ENCODE measurements at regions not wholly inside any gene's neighbourhood (a gene's known extent, or its start where the extent isn't known, plus 50 kb on each side); places are given as distances from the start of the nearest gene placed in this dataset.

- H2BK120ac ChIP-seq (ENCODE audit: insufficient read depth, low read length, poor library complexity): no peak overlapping the region
- H3K36me3 ChIP-seq (ENCODE audit: control insufficient read depth in 1 of 2, insufficient read depth in 2 of 2, low read length in 2 of 2): no peaks in the 10 kb centered on the region
- H3K4ac ChIP-seq (ENCODE audit: low read depth, low read length): no peak overlapping the region
- no peak overlapping the region for H4K91ac ChIP-seq (ENCODE audit: low read depth, low read length)
- H2BK5ac ChIP-seq (ENCODE audit: low read depth, low read length, poor library complexity): no peak overlapping the region
- no peak overlapping the region for H3K4me2 ChIP-seq (ENCODE audit: low read length)
- H3K14ac ChIP-seq (ENCODE audit: low read length): no peak overlapping the region
- H4K12ac ChIP-seq (ENCODE audit: low read depth, low read length): no peak overlapping the region
- H3K27ac ChIP-seq (ENCODE audit: low read depth, low read length): no peak overlapping the region
- no peak overlapping the region for H2BK12ac ChIP-seq (ENCODE audit: low read length)
- H3K79me2 ChIP-seq (ENCODE audit: control insufficient read depth, insufficient read depth, low read length, poor library complexity): no peaks in the 10 kb centered on the region
- DNase-seq: no peak
- WGBS (ENCODE audit: extremely low coverage, insufficient coverage, insufficient read length): no CpG with 5 or more reads among the region's 5 CpGs
- no peak overlapping the region for H3K18ac ChIP-seq (ENCODE audit: low read length)
- H3K23ac ChIP-seq (ENCODE audit: low read length): no peak overlapping the region
- H3K4me3 ChIP-seq (ENCODE audit: low read depth, low read length): no peak overlapping the region
- no peak overlapping the region for H3K9ac ChIP-seq (ENCODE audit: low read length)
- H3K27me3 ChIP-seq (ENCODE audit: insufficient read depth, low read length): no peaks in the 10 kb centered on the region
- no peaks in the 10 kb centered on the region for H3K4me1 ChIP-seq (ENCODE audit: control insufficient read depth in 1 of 2, insufficient read depth in 2 of 2, low read length in 2 of 2)
- H2AFZ ChIP-seq (ENCODE audit: insufficient read depth, low read length, poor library complexity): no peak overlapping the region
- no peak overlapping the region for H4K8ac ChIP-seq (ENCODE audit: low read depth, low read length)
- H3K9me3 ChIP-seq (ENCODE audit: insufficient read depth, low read depth, low read length): no peaks in the 10 kb centered on the region
- no peak overlapping the region for H2AK5ac ChIP-seq (ENCODE audit: low read length)
- no peaks in the 10 kb centered on the region for H3K79me1 ChIP-seq (ENCODE audit: low read length)
Measured at GRCh38 chr17:15145621-15146020, 119.5 kb downstream of the PMP22 start.

DNA sequence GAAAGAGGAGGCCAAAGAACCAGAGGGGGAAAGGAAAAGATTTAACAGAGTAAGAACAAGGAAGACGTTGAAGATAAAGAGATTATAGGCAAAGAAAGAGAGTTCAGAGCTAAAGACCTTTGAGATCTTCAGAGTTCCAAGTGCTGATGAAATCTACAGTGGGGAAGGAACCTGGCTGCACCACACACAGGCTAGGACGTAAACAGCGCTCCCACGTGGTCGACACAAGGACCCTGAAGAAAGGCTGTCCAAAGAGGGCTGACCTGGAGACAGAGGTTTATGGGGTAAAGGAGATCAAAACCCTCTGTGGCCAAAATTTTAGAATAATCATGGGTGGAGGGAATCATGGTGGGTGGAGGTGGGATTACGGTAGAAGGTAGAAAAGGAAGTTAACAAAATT is 121.6 kb downstream of the PMP22 start:
- Histone ChIP-seq H3K27ac (ENCODE audit: low read depth, low read length) (no peak overlapping the region), H4K91ac (ENCODE audit: low read depth, low read length) (no peak overlapping the region), H3K4me3 (ENCODE audit: low read depth, low read length) (no peak overlapping the region), H3K4ac (ENCODE audit: low read depth, low read length) (no peak overlapping the region), H2AFZ (ENCODE audit: insufficient read depth, low read length, poor library complexity) (no peak overlapping the region), H3K18ac (ENCODE audit: low read length) (no peak overlapping the region), H2AK5ac (ENCODE audit: low read length) (no peak overlapping the region), H2BK5ac (ENCODE audit: low read depth, low read length, poor library complexity) (no peak overlapping the region), H3K9me3 (ENCODE audit: insufficient read depth, low read depth, low read length) (no peaks in the 10 kb centered on the region), H3K36me3 (ENCODE audit: control insufficient read depth in 1 of 2, insufficient read depth in 2 of 2, low read length in 2 of 2) (no peaks in the 10 kb centered on the region), H3K79me2 (ENCODE audit: control insufficient read depth, insufficient read depth, low read length, poor library complexity) (no peaks in the 10 kb centered on the region), H3K14ac (ENCODE audit: low read length) (no peak overlapping the region), H3K9ac (ENCODE audit: low read length) (no peak overlapping the region), H4K12ac (ENCODE audit: low read depth, low read length) (no peak overlapping the region), H2BK12ac (ENCODE audit: low read length) (no peak overlapping the region), H3K27me3 (ENCODE audit: insufficient read depth, low read length) (no peaks in the 10 kb centered on the region), H3K23ac (ENCODE audit: low read length) (no peak overlapping the region), H3K4me2 (ENCODE audit: low read length) (no peak overlapping the region), H4K8ac (ENCODE audit: low read depth, low read length) (no peak overlapping the region), H3K4me1 (ENCODE audit: control insufficient read depth in 1 of 2, insufficient read depth in 2 of 2, low read length in 2 of 2) (no peaks in the 10 kb centered on the region), H3K79me1 (ENCODE audit: low read length) (no peaks in the 10 kb centered on the region), H2BK120ac (ENCODE audit: insufficient read depth, low read length, poor library complexity) (no peak overlapping the region)
- WGBS (ENCODE audit: extremely low coverage, insufficient coverage, insufficient read length): no CpG with 5 or more reads among the region's 6 CpGs
- DNase-seq: no peak

DNA sequence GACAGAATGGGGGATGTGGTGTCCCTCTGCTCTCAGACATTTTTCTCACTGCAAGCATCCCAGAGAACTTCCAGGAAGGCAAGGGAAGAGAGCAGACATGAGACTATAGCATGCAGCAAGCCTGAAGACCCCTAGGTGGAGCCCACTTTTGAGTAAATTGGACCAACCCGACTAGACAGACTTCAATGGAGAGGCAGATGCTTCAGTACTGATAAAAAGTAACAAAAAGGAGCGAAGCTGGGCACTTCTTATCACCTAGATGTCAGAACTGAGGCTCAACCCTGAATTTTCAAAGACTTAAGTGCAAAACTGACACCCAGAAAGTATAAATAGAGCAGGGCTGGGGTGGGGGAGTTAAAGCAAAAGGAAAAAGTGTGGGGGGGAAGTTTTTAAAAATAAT is 130.8 kb downstream of the PMP22 start:
- Histone ChIP-seq H3K14ac (ENCODE audit: low read length) (no peak overlapping the region), H3K36me3 (ENCODE audit: control insufficient read depth in 1 of 2, insufficient read depth in 2 of 2, low read length in 2 of 2) (no peaks in the 10 kb centered on the region), H2BK5ac (ENCODE audit: low read depth, low read length, poor library complexity) (no peak overlapping the region), H2AFZ (ENCODE audit: insufficient read depth, low read length, poor library complexity) (no peak overlapping the region), H3K79me1 (ENCODE audit: low read length) (no peaks in the 10 kb centered on the region), H2AK5ac (ENCODE audit: low read length) (no peak overlapping the region), H3K4me1 (ENCODE audit: control insufficient read depth in 1 of 2, insufficient read depth in 2 of 2, low read length in 2 of 2) (no peaks in the 10 kb centered on the region), H3K4me3 (ENCODE audit: low read depth, low read length) (no peak overlapping the region), H3K9me3 (ENCODE audit: insufficient read depth, low read depth, low read length) (no peaks in the 10 kb centered on the region), H3K27me3 (ENCODE audit: insufficient read depth, low read length) (no peaks in the 10 kb centered on the region), H3K4ac (ENCODE audit: low read depth, low read length) (no peak overlapping the region), H3K23ac (ENCODE audit: low read length) (no peak overlapping the region), H3K27ac (ENCODE audit: low read depth, low read length) (no peak overlapping the region), H4K8ac (ENCODE audit: low read depth, low read length) (no peak overlapping the region), H2BK120ac (ENCODE audit: insufficient read depth, low read length, poor library complexity) (no peak overlapping the region), H3K4me2 (ENCODE audit: low read length) (no peak overlapping the region), H3K18ac (ENCODE audit: low read length) (no peak overlapping the region), H4K12ac (ENCODE audit: low read depth, low read length) (no peak overlapping the region), H3K79me2 (ENCODE audit: control insufficient read depth, insufficient read depth, low read length, poor library complexity) (no peaks in the 10 kb centered on the region), H3K9ac (ENCODE audit: low read length) (no peak overlapping the region), H4K91ac (ENCODE audit: low read depth, low read length) (no peak overlapping the region), H2BK12ac (ENCODE audit: low read length) (no peak overlapping the region)
- no peak for DNase-seq
- WGBS (ENCODE audit: extremely low coverage, insufficient coverage, insufficient read length): no CpG with 5 or more reads among the region's 2 CpGs

GRCh38 chr17:15133826-15134225 is 131.3 kb downstream of the PMP22 start:
- H3K4me2 ChIP-seq (ENCODE audit: low read length): no peak overlapping the region
- no peaks in the 10 kb centered on the region for H3K27me3 ChIP-seq (ENCODE audit: insufficient read depth, low read length)
- H3K27ac ChIP-seq (ENCODE audit: low read depth, low read length): no peak overlapping the region
- H3K4ac ChIP-seq (ENCODE audit: low read depth, low read length): no peak overlapping the region
- no peak overlapping the region for H3K23ac ChIP-seq (ENCODE audit: low read length)
- no peak overlapping the region for H2BK5ac ChIP-seq (ENCODE audit: low read depth, low read length, poor library complexity)
- no peaks in the 10 kb centered on the region for H3K79me1 ChIP-seq (ENCODE audit: low read length)
- H2BK120ac ChIP-seq (ENCODE audit: insufficient read depth, low read length, poor library complexity): no peak overlapping the region
- H3K9me3 ChIP-seq (ENCODE audit: insufficient read depth, low read depth, low read length): no peaks in the 10 kb centered on the region
- no peak overlapping the region for H2AFZ ChIP-seq (ENCODE audit: insufficient read depth, low read length, poor library complexity)
- WGBS (ENCODE audit: extremely low coverage, insufficient coverage, insufficient read length): no CpG with 5 or more reads among the region's 4 CpGs
- H3K9ac ChIP-seq (ENCODE audit: low read length): no peak overlapping the region
- no peak overlapping the region for H2BK12ac ChIP-seq (ENCODE audit: low read length)
- no peak overlapping the region for H4K91ac ChIP-seq (ENCODE audit: low read depth, low read length)
- H4K12ac ChIP-seq (ENCODE audit: low read depth, low read length): no peak overlapping the region
- H3K14ac ChIP-seq (ENCODE audit: low read length): no peak overlapping the region
- H3K4me1 ChIP-seq (ENCODE audit: control insufficient read depth in 1 of 2, insufficient read depth in 2 of 2, low read length in 2 of 2): no peaks in the 10 kb centered on the region
- H3K79me2 ChIP-seq (ENCODE audit: control insufficient read depth, insufficient read depth, low read length, poor library complexity): no peaks in the 10 kb centered on the region
- no peaks in the 10 kb centered on the region for H3K36me3 ChIP-seq (ENCODE audit: control insufficient read depth in 1 of 2, insufficient read depth in 2 of 2, low read length in 2 of 2)
- H3K4me3 ChIP-seq (ENCODE audit: low read depth, low read length): no peak overlapping the region
- no peak for DNase-seq
- no peak overlapping the region for H4K8ac ChIP-seq (ENCODE audit: low read depth, low read length)
- H3K18ac ChIP-seq (ENCODE audit: low read length): no peak overlapping the region
- no peak overlapping the region for H2AK5ac ChIP-seq (ENCODE audit: low read length)
